SKM-1 treated with dmso at 0.1 percent for 144 hours (cell line): ENCODE measurements at regions not wholly inside any gene's neighbourhood (a gene's known extent, or its start where the extent isn't known, plus 50 kb on each side); places are given as distances from the start of the nearest gene placed in this dataset.
"Not testable (repeated sequence)": the region's sequence is repeated elsewhere in the genome, so short reads cannot be mapped to it uniquely, and the experiment has no call there.

Experiments used
- DNase-seq: peaks from one replicate; lab custom pipeline; 2025; ENCODE audit not compliant: unreplicated experiment; lab: John Stamatoyannopoulos, UW

DNA sequence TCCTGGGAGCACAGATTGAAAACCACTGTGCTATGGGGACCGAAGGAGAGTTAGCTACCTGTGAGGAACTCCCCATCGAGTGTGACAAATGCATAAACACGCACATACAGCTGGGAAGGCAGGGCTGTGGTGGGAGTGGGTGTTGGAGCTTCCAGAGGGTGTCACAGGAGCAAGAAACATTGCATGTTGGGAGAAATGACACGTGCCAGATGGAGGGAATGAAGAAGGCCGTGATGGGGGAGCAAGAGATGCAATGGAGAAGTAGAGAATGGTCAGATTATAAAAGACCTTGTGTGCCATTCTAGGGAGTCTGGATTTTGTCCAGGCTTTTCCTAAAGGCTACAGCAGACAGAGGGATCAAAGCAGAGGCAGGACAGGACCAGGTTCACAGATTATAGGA is 91.1 kb upstream of the NDUFV2 start:
- DNase-seq = no peak

DNA sequence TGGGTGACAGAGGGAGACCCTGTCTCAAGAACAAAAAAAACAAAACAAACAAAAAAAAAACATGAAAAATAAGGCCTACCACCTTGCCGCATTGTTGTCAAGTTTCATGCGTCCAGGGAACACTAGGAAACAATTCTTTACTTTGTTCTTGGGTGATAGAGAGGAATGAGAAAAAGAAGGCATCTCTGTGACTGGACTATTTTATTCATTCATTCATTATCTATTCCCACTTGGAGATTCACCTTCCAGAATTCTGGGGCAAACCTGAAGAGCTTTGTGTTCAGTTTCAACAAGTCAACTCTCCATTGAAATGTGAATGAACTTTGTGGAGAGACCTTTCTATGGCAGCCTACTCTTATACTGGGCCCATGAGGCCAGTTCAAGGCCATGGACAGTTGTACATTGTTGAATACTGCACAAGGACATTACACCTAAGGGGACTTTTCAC is 88.5 kb upstream of the NDUFV2 start:
- no peak for DNase-seq

DNA sequence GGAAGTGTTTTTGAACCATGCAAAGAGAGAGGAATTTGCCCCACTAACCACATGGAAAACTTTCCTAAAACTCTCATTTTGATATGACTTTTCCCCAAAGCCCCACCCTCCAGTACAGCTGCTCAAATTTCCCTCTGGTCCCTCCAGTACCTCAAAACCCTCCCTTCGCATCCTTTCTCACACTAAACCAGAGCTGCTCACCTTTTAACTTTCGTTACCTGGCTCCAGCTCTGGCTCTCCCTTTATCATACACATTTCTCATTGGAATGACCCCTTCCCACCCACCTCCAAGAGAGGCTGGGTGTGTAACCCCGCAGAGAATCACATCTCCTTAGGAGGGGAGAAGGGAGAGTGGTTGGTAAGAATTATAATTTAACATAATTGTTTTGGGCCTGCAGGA is 86.8 kb upstream of the NDUFV2 start:
- no peak for DNase-seq

DNA sequence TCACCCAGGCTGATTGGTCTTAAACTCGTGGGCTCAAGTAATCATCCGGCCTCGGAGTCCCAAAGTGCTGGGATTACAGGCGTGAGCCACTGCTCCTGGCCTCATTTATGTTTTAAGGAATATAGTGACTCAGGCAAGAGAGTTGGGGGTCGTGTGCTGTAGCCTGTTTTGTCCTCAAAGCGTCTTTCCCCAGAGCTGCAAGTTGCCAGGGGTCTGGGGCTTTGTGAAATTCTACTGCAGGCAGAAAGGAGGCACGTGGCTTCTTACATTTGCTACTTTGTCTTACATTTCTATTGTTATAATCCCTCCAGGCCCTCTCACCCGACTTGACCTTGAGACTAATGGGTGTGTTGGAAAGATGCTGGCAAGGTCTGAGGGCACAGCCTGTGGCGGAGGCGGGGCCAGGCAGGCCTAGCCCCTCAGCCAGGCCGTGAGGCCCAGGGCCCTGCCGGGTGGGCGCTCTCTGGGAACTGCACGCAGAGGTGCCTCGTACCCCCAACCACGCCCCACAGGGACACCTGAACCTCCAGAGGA is 85.8 kb upstream of the NDUFV2 start:
- DNase-seq = no peak

DNA sequence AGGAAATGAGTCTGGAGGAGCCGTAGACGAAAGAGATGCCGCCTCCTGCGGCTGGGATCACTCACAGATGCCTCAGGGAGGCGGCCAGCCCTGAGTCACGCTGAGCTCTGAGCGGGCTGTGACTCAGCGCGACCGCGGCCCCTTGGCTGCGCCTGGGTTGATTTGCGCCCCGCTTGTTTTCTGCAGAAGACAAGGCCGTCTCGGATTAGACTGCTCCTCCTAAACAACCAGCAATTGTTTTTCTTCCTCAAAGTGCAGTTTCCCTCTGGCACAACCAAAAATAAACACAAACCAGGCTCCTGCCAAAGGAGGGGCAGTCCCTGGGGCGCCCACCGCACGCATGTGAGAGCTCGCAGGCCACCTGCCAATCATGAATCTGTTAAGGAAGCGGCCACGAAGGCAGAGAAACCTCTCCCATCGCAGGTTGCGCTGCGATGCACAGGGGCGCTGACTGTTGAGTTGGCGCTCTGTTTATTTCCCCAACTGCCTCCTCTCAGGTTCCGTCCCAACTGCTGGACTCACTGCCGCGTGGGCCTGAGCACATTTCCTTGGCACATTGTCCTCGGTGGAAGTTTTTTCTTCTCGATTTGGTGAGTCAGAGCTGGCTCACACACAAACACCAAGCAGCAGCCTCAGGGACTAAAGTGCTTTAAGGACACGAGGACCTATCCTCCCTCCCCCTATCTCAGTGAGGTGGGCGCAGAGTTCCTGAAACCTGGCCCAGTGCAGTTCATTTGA is 85.2 kb upstream of the NDUFV2 start:
- DNase-seq = no peak

DNA sequence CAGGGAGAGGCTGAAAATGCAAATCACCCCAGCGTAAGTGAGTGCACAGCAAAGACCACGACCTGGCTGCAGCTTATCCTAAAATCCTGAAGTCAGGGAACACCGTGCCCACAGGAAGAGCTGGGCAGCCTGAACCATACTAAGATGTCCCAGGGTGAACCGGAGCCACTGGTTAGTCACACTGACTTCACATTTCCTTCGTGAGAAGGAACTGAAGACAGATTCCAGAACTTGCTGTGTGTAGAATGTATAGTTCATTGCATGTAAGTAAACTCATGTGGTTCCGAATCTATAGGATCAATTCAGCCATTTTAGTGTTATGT is 84.6 kb upstream of the NDUFV2 start:
- no peak for DNase-seq

DNA sequence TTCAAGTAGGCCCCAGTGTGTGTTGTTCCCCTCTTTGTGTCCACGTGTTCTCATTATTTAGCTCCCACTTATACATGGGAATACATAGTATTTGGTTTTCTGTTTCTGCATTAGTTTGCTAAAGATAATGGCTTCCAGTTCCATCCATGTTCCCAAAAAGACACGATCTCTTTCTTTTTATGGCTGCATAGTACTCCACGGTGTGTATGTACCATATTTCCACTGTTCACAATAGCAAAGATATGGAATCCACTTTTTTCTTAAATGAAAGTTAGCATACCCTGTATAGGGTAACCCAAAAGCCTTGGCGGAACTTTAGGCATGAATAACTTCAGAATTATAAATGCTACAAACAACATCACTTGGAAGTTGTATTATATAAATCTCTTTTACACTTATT is 83.4 kb upstream of the NDUFV2 start:
- DNase-seq = no peak

DNA sequence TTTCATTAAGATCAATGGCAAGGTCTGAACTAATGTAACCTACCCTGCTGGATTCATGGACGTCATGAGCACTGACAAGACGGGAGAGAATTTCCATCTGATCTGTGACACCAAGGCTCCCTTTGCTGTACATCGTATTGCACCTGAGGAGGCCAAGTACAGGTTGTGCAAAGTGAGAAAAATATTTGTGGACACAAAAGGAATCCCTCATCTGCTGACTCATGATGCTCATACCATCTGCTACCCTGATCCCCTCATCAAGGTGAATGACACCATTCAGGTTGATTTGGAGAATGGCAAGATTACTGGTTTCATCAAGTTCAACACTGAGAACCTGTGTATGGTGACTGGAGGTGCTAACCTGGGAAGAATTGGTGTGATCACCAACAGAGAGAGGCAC is 82.3 kb upstream of the NDUFV2 start:
- no peak for DNase-seq

DNA sequence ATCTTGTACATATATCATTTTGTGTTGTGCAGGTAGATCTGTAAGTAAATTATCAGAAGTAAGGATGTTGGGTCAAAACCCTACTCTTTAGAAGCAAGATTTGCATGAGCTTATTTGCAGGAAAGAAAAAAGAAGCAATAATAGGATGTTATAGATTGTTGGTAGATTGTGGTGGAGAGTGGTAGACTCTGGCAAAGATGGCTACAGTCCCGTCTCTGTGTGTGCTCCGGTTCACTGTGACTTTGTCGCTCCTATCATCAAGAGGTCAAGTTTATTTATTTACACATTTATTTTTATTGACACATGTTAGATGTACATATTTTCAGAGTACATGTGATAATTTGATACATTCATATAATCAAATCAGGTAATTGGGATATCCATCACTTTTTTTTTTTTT is 81.0 kb upstream of the NDUFV2 start:
- no peak for DNase-seq

DNA sequence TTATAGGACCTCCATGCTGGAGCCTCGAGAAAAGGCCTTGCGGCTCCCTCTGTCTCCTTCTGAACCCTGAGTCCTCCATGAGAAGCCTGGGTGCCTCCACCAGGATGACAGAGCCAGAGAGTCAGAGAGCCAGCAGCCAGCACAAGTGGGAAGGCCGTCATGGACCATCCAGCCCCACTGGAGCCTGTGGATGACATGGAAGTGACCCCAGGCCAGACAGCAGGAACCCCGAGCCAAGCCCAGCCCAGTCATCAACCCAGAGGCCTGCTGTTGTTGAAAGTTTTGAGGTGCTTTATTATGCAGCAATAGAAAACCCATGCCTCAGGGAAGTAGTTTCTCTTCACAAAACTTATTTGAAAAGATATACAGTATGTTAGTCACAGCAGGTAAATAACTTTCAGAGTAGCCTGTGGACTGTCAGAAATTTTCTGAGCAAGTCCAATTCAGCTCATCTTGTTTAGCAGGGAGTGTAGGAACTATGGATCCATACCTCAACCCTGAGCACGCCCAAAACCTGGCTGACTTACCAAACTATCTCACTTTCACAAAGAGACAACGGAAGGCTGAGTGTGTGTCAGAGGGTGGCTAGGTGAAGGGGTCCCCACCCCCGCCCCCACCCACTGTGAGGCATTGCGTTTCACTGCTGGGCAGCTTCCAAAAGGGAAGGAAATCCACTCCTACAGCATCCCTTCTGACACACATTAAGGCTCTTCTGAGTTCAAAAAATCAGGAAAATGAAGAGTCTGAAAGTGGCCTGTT is 79.9 kb upstream of the NDUFV2 start:
- no peak for DNase-seq

DNA sequence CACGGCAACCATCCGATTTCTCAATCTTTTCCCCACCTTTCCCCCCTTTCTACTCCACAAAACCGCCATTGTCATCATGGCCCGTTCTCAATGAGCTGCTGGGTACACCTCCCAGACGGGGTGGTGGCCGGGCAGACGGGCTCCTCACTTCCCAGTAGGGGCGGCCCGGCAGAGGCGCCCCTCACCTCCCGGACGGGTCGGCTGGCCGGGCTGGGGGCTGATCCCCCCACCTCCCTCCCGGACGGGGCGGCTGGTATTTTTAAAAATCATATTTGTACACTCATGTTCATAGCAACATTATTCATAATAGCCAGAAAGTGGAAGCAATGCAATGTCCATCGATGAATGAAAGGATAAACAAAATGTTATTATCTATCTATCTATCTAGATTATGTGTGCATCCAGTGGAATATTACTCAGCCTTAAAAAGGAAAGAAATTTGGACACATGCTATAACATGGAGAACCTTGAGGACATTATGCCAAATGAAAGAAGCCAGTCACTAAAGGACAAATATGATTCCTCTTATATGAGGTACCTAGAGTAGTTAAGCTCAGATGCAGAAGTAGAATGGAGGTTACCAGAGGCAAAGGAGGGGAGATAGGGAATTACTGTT is 78.4 kb upstream of the NDUFV2 start:
- not testable (repeated sequence) for DNase-seq

DNA sequence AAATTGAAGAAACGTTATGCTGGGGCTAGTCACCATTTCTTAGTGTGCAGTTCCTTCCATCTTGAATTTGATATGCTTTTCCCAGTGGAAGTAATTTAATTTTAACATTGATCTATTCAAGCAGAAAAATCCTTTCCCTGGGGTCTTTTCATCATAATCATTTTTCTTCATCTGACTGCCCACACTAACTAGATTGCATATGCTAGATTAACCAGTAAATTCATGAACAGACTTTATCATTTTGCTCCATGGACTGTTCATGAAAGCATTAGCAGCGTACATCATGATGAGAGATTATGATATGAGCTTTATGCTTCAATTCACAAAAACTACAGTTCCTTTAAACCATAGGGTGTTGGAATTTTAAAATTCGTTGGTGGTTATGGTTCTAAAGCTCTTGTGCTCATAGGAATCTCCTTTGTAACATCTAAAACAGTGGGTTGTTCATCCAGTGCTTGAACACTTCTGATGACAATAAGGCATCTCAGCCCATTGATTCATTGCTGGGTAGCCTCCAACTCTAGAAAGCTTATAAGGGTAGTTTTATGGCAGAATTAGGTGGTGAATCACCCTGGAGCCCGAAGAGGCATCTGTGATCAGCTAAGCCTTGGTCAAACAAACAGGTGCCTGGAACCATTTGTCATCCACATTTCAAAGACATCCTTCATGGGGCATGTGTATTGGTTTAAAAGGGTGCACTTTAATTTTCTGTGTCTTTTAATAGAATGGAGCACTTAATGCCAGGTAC is 77.2 kb upstream of the NDUFV2 start:
- no peak for DNase-seq

DNA sequence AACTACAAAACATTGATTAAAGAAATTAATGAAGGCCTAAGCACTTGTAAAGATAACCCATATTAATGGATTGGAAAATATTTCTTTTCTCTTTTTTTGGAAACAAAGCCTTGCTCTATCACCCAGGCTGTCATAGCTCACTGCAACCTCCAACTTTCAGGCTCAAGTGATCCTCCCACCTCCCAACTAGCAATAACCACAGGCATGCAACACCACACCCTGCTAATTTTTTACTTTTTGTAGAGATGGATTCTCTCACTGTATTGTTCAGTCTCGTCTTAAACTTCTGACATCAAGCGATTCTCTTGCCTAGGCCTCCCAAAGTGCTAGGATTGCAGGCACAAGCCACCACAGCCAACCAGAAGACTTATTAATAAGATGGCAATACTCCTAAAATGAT is 73.4 kb upstream of the NDUFV2 start:
- no peak for DNase-seq

DNA sequence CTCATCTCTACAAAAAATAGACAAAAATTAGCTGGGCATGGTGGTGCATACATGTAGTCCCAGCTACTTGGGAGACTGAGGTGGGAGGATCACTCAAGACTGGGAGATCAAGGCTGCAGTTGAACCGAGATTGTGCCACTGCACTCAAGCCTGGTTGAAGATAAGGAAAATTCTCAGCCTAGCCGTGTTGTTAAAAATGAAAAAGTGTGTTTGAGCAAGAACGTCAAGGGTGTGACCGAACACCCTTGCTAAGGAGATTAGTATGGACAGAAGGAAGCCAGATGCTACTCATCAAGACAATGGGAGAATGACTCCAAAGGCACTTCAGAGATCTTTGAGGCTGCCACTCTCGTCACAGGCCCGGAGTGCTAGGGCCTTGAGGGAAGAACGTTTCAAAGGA is 70.0 kb upstream of the NDUFV2 start:
- no peak for DNase-seq

DNA sequence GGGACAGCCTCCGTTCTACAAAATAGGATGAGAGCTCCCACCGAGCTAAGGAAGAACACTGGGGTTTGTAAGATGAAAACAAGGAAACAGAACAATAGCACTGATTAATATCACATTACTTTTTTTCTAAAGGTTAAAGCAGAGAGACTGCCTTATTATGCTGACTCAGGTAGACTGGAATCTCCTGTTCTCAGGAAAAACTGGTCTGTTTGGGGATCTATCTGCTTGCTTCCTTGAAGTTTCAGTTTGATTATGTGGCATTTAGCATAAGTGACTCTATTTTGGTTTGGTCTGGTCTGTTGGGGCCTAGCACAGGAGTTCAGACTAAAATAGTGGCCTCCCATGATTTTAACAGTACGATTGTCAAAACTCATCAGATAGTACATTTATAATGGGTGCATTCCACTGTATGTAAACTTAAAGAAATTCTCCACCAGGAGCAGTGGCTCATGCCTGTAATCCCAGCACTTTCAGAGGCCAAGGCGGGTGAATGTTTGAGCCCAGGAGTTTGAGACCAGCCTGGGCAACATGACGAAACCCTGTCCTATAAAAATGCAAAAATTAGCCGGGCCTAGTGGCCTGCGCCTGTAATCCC is 64.1 kb upstream of the NDUFV2 start:
- DNase-seq = no peak

DNA sequence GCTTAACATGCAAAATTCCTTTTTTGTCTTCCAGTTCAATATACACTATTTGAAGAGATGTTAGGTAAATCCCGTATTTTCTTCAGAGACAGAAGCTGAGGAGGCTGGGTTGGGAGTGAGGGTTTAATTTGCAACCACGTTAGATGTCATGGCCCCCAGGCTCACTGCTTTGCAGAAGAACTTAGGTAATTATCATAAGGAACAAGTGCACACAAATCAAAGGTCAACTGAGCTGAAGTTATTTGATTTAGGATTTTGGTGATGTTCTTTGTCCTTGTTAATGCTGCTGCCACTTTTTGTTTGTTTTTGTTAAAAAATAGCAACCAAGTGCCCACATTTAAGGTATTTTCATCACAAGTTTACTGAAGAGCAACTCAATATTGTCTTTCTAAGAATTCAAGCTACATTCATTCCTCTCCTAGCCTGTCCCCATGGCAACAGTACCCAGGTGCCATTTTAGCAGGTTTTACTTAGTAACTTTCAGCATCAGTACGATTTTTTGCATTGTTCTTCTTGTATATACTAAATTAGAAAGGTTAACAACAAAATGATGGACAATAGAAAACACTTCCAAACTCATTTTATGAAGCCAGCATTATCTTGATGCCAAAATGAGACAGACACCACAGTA is 62.9 kb upstream of the NDUFV2 start:
- DNase-seq = no peak

DNA sequence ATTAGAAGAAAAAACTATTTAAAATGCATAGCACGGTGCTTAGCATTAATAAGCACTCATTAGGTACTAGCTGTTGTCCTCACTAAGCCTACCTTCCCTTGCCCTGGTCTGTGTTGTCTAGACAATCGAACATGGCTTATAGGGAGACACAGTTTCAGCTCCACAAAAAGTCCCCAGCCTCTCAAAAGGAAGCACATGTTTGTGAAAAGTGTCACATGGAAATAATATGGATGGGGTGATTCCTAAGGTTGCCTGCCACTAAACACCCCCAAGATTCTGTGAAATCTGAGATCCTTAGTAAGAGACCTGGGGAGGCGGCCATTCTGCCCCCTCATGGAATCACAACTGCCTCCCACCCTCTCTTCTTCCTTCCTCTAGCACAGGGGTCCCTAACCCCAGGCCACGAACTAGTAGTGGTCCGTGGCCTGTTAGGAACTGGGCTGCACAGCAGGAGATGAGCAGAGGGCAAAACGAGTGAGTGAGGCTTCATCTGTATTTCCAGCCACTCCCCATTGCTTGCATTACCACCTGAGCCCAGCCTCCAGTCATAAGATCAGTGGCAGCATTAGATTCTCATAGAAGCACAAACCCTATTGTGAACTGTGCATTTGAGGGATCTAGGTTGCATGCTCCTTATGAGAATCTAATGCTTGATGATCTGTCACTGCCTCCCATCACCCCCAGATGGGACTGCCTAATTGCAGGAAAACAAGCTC is 59.6 kb upstream of the NDUFV2 start:
- DNase-seq = no peak

DNA sequence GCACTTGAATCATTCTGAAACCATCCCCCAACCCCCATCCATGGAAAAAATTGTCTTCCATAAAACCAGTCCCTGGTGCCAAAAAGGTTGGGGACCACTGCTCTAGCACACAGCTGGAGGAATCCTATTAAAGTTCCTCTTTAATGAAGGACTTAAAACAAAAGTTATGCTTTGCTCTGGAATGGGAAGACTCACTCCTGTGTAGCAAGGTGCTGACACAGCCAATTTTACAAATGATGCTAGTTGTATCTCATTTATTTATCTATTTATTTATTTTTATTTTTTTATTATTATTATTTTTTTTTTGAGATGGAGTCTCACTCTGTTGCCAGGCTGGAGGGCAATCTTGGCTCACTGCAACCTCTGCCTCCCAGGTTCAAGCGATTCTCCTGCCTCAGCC is 58.9 kb upstream of the NDUFV2 start:
- no peak for DNase-seq

DNA sequence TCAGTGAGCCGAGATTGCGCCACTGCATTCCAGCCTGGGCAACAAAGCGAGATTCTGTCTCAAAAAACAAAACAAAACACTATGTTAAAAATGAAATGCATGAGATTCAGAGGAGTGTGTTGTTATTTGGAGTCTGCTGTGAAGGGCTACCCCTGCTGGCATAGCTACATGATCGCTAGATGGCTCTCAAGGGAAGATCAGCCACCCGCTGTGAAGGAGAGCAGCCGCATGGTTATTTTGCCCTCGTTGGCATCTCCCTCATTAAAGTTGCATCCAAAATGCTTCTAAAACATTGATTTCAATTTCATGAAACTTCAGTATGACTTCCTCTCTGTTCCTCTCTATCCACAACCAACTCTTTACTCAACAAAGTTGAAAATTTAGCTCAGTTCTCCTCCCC is 54.8 kb upstream of the NDUFV2 start:
- DNase-seq = no peak

DNA sequence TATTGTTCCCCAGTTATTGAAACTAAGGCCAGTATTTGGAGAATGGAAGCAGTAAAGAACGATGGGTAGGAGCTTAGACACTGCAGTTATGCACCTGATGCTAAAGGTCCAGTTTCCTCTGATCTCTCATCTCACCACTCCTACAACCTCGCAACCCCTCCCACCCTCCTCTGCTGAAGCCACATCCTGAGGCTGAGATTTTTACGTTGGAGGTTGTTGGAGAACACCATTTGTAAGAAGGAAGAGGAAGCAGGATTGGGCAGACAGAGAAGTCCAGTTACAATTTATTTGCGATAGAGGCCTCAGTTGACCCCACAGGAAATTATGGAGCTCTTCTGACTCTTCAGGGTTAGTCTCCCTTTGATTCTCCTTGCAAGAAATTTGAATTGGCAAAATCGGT is 54.3 kb upstream of the NDUFV2 start:
- DNase-seq = no peak
